Tibial nerve (tissue), 4 donors: ENCODE measurements at regions not wholly inside any gene's neighbourhood (a gene's known extent, or its start where the extent isn't known, plus 50 kb on each side); places are given as distances from the start of the nearest gene placed in this dataset.

Source experiments
- DNase-seq, 2 donors: peaks; one replicate each; pipeline ENCODE4 v3.0.0-alpha.2; 2019; ENCODE audit warnings: low spot score in 2 of 2
- H3K27ac ChIP-seq, 4 donors: fragments of 200-600 bp; sonication (generic) in 3 of 4; one replicate each; pipeline ENCODE4 v1.5.1; 2017 to 2019; ENCODE audit warnings: mild to moderate bottlenecking in 1 of 4
- H3K27me3 ChIP-seq, 2 donors: fragments of 200-600 bp; sonication (generic) in 1 of 2; one replicate each; pipeline versions ENCODE4 v1.5.1 to v1.6.0; 2017 to 2019
- H3K36me3 ChIP-seq, 3 donors: fragments of 200-600 bp; sonication (generic); one replicate each; pipeline ENCODE4 v1.5.1; 2018 to 2019
- H3K4me1 ChIP-seq, 4 donors: fragments of 200-600 bp; sonication (generic) in 3 of 4; one replicate each; pipeline ENCODE4 v1.5.1; 2017 to 2019
- H3K4me3 ChIP-seq, 4 donors: fragments of 200-600 bp; sonication (generic) in 3 of 4; one replicate each; pipeline ENCODE4 v1.5.1; 2017 to 2019; ENCODE audit warnings: mild to moderate bottlenecking in 1 of 4, moderate library complexity in 1 of 4
- H3K9me3 ChIP-seq, 4 donors: fragments of 200-600 bp; sonication (generic) in 3 of 4; one replicate each; pipeline ENCODE4 v1.5.1; 2017 to 2019
- EP300 ChIP-seq, 2 donors: sonication (generic); formaldehyde crosslinking; IDR thresholded peaks; one replicate each; pipeline ENCODE4 v1.6.1; 2017; ENCODE audit warnings: antibody characterized with exemption in 2 of 2, mild to moderate bottlenecking in 1 of 2
- POLR2A ChIP-seq, 2 donors: fragments of 450-650 bp; IDR thresholded peaks; one replicate each; pipeline ENCODE4 v1.6.1; 2017; ENCODE audit warnings: antibody characterized with exemption in 2 of 2, mild to moderate bottlenecking in 2 of 2, moderate library complexity in 2 of 2
- WGBS, 2 donors: methylation state at CpG; one replicate each; pipeline ENCODE4 v1.1.5; 2018; 5-methylcytosine and 5-hydroxymethylcytosine counted together
- TF ChIP-seq, protein P1 (sequence below), 5 experiments: fragments of 200-600 bp in 3 of 5; fragments of 450-650 bp in 2 of 5; sonication (generic) in 3 of 5; IDR thresholded peaks; one replicate each; pipeline ENCODE4 v1.5.1; 2016 to 2019; ENCODE audit warnings: antibody characterized with exemption in 5 of 5, mild to moderate bottlenecking in 3 of 5, moderate library complexity in 2 of 5

GRCh38 chr21:31552826-31553225 lies 106.7 kb upstream of the SOD1 start:
- 93 to 95% methylated on average over 3 of the region's 3 CpGs for WGBS, 2 donors
- H3K4me1 ChIP-seq, result peaks cover 0 to 14% (median 7%) of the 10 kb centered on the region in 4 donors

GRCh38 chr21:31550070-31550469 lies 109.4 kb upstream of the SOD1 start:
- H3K4me1 ChIP-seq, result peaks cover 0 to 7% (median 2%) of the 10 kb centered on the region in 4 donors
- 92 to 95% methylated on average over 7 of the region's 7 CpGs for WGBS, 2 donors
- no peak overlapping the region for H3K27ac ChIP-seq
- DNase-seq, result no peak
- TF ChIP-seq, protein P1, sequence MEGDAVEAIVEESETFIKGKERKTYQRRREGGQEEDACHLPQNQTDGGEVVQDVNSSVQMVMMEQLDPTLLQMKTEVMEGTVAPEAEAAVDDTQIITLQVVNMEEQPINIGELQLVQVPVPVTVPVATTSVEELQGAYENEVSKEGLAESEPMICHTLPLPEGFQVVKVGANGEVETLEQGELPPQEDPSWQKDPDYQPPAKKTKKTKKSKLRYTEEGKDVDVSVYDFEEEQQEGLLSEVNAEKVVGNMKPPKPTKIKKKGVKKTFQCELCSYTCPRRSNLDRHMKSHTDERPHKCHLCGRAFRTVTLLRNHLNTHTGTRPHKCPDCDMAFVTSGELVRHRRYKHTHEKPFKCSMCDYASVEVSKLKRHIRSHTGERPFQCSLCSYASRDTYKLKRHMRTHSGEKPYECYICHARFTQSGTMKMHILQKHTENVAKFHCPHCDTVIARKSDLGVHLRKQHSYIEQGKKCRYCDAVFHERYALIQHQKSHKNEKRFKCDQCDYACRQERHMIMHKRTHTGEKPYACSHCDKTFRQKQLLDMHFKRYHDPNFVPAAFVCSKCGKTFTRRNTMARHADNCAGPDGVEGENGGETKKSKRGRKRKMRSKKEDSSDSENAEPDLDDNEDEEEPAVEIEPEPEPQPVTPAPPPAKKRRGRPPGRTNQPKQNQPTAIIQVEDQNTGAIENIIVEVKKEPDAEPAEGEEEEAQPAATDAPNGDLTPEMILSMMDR (IDR thresholded peaks at IDR 0.05), result no peak
- TF ChIP-seq POLR2A (IDR thresholded peaks at IDR 0.05), result no peak
- TF ChIP-seq EP300 (IDR thresholded peaks at IDR 0.05), result no peak
- no peaks in the 10 kb centered on the region for H3K9me3 ChIP-seq
- peaks cover 0 to 4% of the 10 kb centered on the region in 2 donors for H3K27me3 ChIP-seq
- no peaks in the 10 kb centered on the region for H3K36me3 ChIP-seq
- no peak overlapping the region for H3K4me3 ChIP-seq

More at GRCh38 chr21:31552826-31553225, 106.7 kb upstream of the SOD1 start:
- no peaks in the 10 kb centered on the region for H3K9me3 ChIP-seq
- H3K36me3 ChIP-seq, result no peaks in the 10 kb centered on the region
- TF ChIP-seq EP300 (IDR thresholded peaks at IDR 0.05) (no peak), POLR2A (IDR thresholded peaks at IDR 0.05) (no peak)
- TF ChIP-seq, protein P1 (IDR thresholded peaks at IDR 0.05), result no peak
- peaks cover 0 to 23% of the 10 kb centered on the region in 2 donors for H3K27me3 ChIP-seq
- no peak overlapping the region for H3K27ac ChIP-seq
- H3K4me3 ChIP-seq, result no peak overlapping the region
- DNase-seq, result no peak

GRCh38 chr21:31548688-31549087 lies 110.8 kb upstream of the SOD1 start:
- no peak for TF ChIP-seq EP300 (IDR thresholded peaks at IDR 0.05)
- TF ChIP-seq POLR2A (IDR thresholded peaks at IDR 0.05), result no peak
- WGBS, 2 donors, result 88 to 96% methylated on average over 3 of the region's 3 CpGs
- Histone ChIP-seq H3K36me3 (no peaks in the 10 kb centered on the region), H3K27me3 (peaks cover 0 to 4% of the 10 kb centered on the region in 2 donors), H3K4me1 (no peaks in the 10 kb centered on the region), H3K9me3 (no peaks in the 10 kb centered on the region), H3K27ac (no peak overlapping the region), H3K4me3 (no peak overlapping the region)
- DNase-seq, result no peak

DNA sequence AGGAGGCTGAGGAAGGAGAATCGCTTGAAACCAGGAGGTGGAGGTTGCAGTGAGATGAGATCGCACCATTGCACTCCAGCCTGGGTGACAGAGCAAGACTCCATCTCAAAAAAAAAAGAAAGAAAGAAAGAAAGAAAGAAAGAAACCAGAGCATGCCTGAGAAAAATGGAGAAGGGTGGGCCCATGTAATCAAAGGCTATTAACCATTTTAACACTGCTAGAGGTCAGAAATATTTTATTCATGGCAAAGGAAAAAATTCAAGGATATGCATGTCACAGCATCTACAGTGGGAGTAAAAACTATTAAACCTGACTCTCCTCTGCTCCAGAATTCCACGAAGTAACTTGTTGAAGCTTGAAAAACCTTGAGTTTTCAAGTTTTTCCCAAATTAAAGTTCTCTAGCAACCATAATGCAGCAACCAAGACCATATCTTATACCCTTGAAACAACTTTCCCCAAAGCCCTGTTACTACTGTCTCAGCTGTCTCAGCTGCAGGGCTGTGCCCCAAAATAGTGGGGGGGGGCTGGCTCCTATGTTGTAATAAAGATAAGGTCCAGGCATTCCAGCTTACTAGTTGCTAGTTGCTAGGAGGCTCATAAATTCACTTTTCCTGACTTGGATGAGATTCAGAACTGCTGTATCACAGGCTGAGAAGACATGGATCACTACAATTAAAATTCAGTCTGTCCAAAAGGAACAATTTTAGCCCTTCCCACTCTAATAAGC lies 112.9 kb upstream of the SOD1 start:
- H3K4me1 ChIP-seq, result no peaks in the 10 kb centered on the region
- no peak for TF ChIP-seq EP300 (IDR thresholded peaks at IDR 0.05)
- TF ChIP-seq, protein P1 (IDR thresholded peaks at IDR 0.05), result no peak
- no peak overlapping the region for H3K4me3 ChIP-seq
- H3K27me3 ChIP-seq, result no peaks in the 10 kb centered on the region
- no peaks in the 10 kb centered on the region for H3K9me3 ChIP-seq
- no peak overlapping the region for H3K27ac ChIP-seq
- H3K36me3 ChIP-seq, result no peaks in the 10 kb centered on the region
- DNase-seq, result no peak
- WGBS, 2 donors, result 86 to 94% methylated on average over 3 of the region's 3 CpGs

- no peak for DNase-seq
- TF ChIP-seq EP300 (IDR thresholded peaks at IDR 0.05) (no peak), POLR2A (IDR thresholded peaks at IDR 0.05) (no peak)
- TF ChIP-seq, protein P1 (IDR thresholded peaks at IDR 0.05), result no peak
- WGBS, 2 donors, result 67 to 70% methylated on average over 1 of the region's 1 CpG
Measured at GRCh38 chr21:31545036-31545435, 114.5 kb upstream of the SOD1 start.

More at GRCh38 chr21:31545036-31545435, 114.5 kb upstream of the SOD1 start:
- Histone ChIP-seq H3K27me3 (no peaks in the 10 kb centered on the region), H3K36me3 (no peaks in the 10 kb centered on the region), H3K4me1 (no peaks in the 10 kb centered on the region), H3K27ac (no peak overlapping the region), H3K4me3 (no peak overlapping the region), H3K9me3 (no peaks in the 10 kb centered on the region)
